GM19328 (cell line): ENCODE measurements at regions not wholly inside any gene's neighbourhood (a gene's known extent, or its start where the extent isn't known, plus 50 kb on each side); places are given as distances from the start of the nearest gene placed in this dataset.

Experiments used
- ATAC-seq: cut with Tn5 transposase; IDR thresholded peaks from one replicate; pipeline ENCODE4 v1.9.1; 2021; ENCODE audit warnings: mild to moderate bottlenecking, moderate library complexity; ENCODE audit not compliant: unreplicated experiment

GRCh38 chr9:21657966-21658667 is 144.3 kb upstream of the MTAP start:
- ATAC-seq, result no peak

GRCh38 chr9:21660976-21661375 is 141.5 kb upstream of the MTAP start:
- no peak for ATAC-seq

GRCh38 chr9:21661626-21662025 is 140.8 kb upstream of the MTAP start:
- no peak for ATAC-seq

GRCh38 chr9:21668516-21668915 is 133.9 kb upstream of the MTAP start:
- ATAC-seq, result no peak

- ATAC-seq, result no peak
These were observed 132.7 kb upstream of the MTAP start for GRCh38 chr9:21669701-21670100.

GRCh38 chr9:21670374-21670773 is 132.1 kb upstream of the MTAP start:
- no peak for ATAC-seq

- no peak for ATAC-seq
These were observed 130.3 kb upstream of the MTAP start for GRCh38 chr9:21672140-21672539.

GRCh38 chr9:21672761-21673160 is 129.7 kb upstream of the MTAP start:
- ATAC-seq, result no peak

GRCh38 chr9:21674894-21675293 is 127.5 kb upstream of the MTAP start:
- no peak for ATAC-seq

GRCh38 chr9:21677387-21677786 is 125.0 kb upstream of the MTAP start:
- no peak for ATAC-seq

GRCh38 chr9:21677834-21678233 is 124.6 kb upstream of the MTAP start:
- ATAC-seq, result no peak

- no peak for ATAC-seq
These were observed 123.0 kb upstream of the MTAP start for GRCh38 chr9:21679432-21679831.

- no peak for ATAC-seq
These were observed 121.8 kb upstream of the MTAP start for GRCh38 chr9:21680590-21680989.

GRCh38 chr9:21681641-21682040 is 120.8 kb upstream of the MTAP start:
- no peak for ATAC-seq

- no peak for ATAC-seq
These were observed 120.1 kb upstream of the MTAP start for GRCh38 chr9:21682381-21682780.

GRCh38 chr9:21682981-21683380 is 119.5 kb upstream of the MTAP start:
- no peak for ATAC-seq

- ATAC-seq, result no peak
These were observed 118.8 kb upstream of the MTAP start for GRCh38 chr9:21683484-21684175.

- no peak for ATAC-seq
These were observed 118.2 kb upstream of the MTAP start for GRCh38 chr9:21684231-21684630.

GRCh38 chr9:21684831-21685362 is 117.5 kb upstream of the MTAP start:
- ATAC-seq, result no peak

- no peak for ATAC-seq
These were observed 116.9 kb upstream of the MTAP start for GRCh38 chr9:21685502-21685901.

- no peak for ATAC-seq
These were observed 115.7 kb upstream of the MTAP start for GRCh38 chr9:21686738-21687137.

- no peak for ATAC-seq
These were observed 115.1 kb upstream of the MTAP start for GRCh38 chr9:21687351-21687750.
